WERI-Rb-1 (cell line): ENCODE measurements at regions not wholly inside any gene's neighbourhood (a gene's known extent, or its start where the extent isn't known, plus 50 kb on each side); places are given as distances from the start of the nearest gene placed in this dataset.

Experiments used
- DNase-seq: peaks from one replicate; pipeline ENCODE4 v3.0.0-alpha.2; 2020
- H3K27ac ChIP-seq: fragments of 250-450 bp; sonication (Bioruptor Pico); 2 replicates; pipeline ENCODE4 v1.5.1; 2020; ENCODE audit warnings: mild to moderate bottlenecking, moderate library complexity
- H3K27me3 ChIP-seq: fragments of 250-450 bp; sonication (Bioruptor Pico); 2 replicates; pipeline ENCODE4 v1.5.1; 2021; ENCODE audit warnings: mild to moderate bottlenecking, low read depth, moderate library complexity; ENCODE audit not compliant: insufficient read depth, severe bottlenecking
- H3K36me3 ChIP-seq: fragments of 250-450 bp; sonication (Bioruptor Pico); 2 replicates; pipeline ENCODE4 v1.5.1; 2020; ENCODE audit warnings: mild to moderate bottlenecking, moderate library complexity
- H3K4me3 ChIP-seq: 2 replicates; pipeline ENCODE4 v1.5.1; 2011; ENCODE audit warnings: low read depth, mild to moderate bottlenecking, control low read depth, low read length
- H3K9me3 ChIP-seq: fragments of 250-450 bp; sonication (Bioruptor Pico); 2 replicates; pipeline ENCODE4 v1.5.1; 2021; ENCODE audit warnings: mild to moderate bottlenecking, moderate library complexity; ENCODE audit not compliant: severe bottlenecking
- CTCF ChIP-seq: IDR thresholded peaks from 2 replicates; pipeline ENCODE4 v1.5.1; 2011; ENCODE audit warnings: low read depth, mild to moderate bottlenecking, control low read depth, inconsistent platforms, low read length

- Histone ChIP-seq H3K27ac (no peak overlapping the region), H3K4me3 (no peak overlapping the region), H3K9me3 (no peaks in the 10 kb centered on the region), H3K27me3 (no peaks in the 10 kb centered on the region), H3K36me3 (no peaks in the 10 kb centered on the region)
- TF ChIP-seq CTCF = no peak
- DNase-seq = no peak
Observed at GRCh38 chr13:68257111-68257842, 1027.1 kb upstream of the PCDH9 start.

- no peak for DNase-seq
- no peaks in the 10 kb centered on the region for H3K36me3 ChIP-seq
- no peak for TF ChIP-seq CTCF
Observed at GRCh38 chr13:68254151-68254550, 1024.0 kb upstream of the PCDH9 start.

GRCh38 chr13:68234274-68234673, 1004.1 kb upstream of the PCDH9 start:
- H3K27me3 ChIP-seq = no peaks in the 10 kb centered on the region
- H3K27ac ChIP-seq = no peak overlapping the region
- no peak for DNase-seq
- H3K9me3 ChIP-seq = no peaks in the 10 kb centered on the region
- H3K4me3 ChIP-seq = no peak overlapping the region
- no peak for TF ChIP-seq CTCF
- no peaks in the 10 kb centered on the region for H3K36me3 ChIP-seq

More at GRCh38 chr13:68254151-68254550, 1024.0 kb upstream of the PCDH9 start:
- Histone ChIP-seq H3K27me3 (no peaks in the 10 kb centered on the region), H3K4me3 (no peak overlapping the region), H3K9me3 (no peaks in the 10 kb centered on the region), H3K27ac (no peak overlapping the region)

GRCh38 chr13:68232351-68233130, 1002.4 kb upstream of the PCDH9 start:
- no peaks in the 10 kb centered on the region for H3K27me3 ChIP-seq
- no peaks in the 10 kb centered on the region for H3K36me3 ChIP-seq
- no peak for DNase-seq
- H3K4me3 ChIP-seq = no peak overlapping the region
- H3K9me3 ChIP-seq = no peaks in the 10 kb centered on the region
- no peak for TF ChIP-seq CTCF
- no peak overlapping the region for H3K27ac ChIP-seq

- Histone ChIP-seq H3K27me3 (no peaks in the 10 kb centered on the region), H3K27ac (no peak overlapping the region), H3K36me3 (no peaks in the 10 kb centered on the region), H3K4me3 (no peak overlapping the region), H3K9me3 (no peaks in the 10 kb centered on the region)
- TF ChIP-seq CTCF = no peak
- no peak for DNase-seq
Observed at GRCh38 chr13:68214691-68215415, 984.7 kb upstream of the PCDH9 start.
